Peyer's patch (tissue), 4 donors: ENCODE measurements at regions not wholly inside any gene's neighbourhood (a gene's known extent, or its start where the extent isn't known, plus 50 kb on each side); places are given as distances from the start of the nearest gene placed in this dataset.

Source experiments
- POLR2A ChIP-seq, 2 donors: fragments of 450-650 bp; IDR thresholded peaks; one replicate each; pipeline ENCODE4 v1.5.1; 2017; ENCODE audit warnings: antibody characterized with exemption in 2 of 2, mild to moderate bottlenecking in 2 of 2, moderate library complexity in 2 of 2
- TF ChIP-seq, protein P1 (sequence below), 6 experiments: fragments of 450-650 bp in 4 of 6; fragments of 200-600 bp in 2 of 6; sonication (generic) in 1 of 6; IDR thresholded peaks; one replicate each; pipeline ENCODE4 v1.5.1; 2017 to 2019; ENCODE audit warnings: antibody characterized with exemption in 6 of 6, mild to moderate bottlenecking in 3 of 6, moderate library complexity in 1 of 6

GRCh38 chr6:125516644-125517043, 214.9 kb upstream of the HDDC2 start:
- TF ChIP-seq, protein P1, sequence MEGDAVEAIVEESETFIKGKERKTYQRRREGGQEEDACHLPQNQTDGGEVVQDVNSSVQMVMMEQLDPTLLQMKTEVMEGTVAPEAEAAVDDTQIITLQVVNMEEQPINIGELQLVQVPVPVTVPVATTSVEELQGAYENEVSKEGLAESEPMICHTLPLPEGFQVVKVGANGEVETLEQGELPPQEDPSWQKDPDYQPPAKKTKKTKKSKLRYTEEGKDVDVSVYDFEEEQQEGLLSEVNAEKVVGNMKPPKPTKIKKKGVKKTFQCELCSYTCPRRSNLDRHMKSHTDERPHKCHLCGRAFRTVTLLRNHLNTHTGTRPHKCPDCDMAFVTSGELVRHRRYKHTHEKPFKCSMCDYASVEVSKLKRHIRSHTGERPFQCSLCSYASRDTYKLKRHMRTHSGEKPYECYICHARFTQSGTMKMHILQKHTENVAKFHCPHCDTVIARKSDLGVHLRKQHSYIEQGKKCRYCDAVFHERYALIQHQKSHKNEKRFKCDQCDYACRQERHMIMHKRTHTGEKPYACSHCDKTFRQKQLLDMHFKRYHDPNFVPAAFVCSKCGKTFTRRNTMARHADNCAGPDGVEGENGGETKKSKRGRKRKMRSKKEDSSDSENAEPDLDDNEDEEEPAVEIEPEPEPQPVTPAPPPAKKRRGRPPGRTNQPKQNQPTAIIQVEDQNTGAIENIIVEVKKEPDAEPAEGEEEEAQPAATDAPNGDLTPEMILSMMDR (IDR thresholded peaks at IDR 0.05), result no peak
- TF ChIP-seq POLR2A (IDR thresholded peaks at IDR 0.05), result no peak
